GM10248 (cell line): ENCODE measurements at regions not wholly inside any gene's neighbourhood (a gene's known extent, or its start where the extent isn't known, plus 50 kb on each side); places are given as distances from the start of the nearest gene placed in this dataset.

Experiments
- CTCF ChIA-PET: fragments of 300-600 bp; sonication (Branson Sonifier 250); formaldehyde crosslinking; extraction: SDS; loops from one replicate; lab custom pipeline; 2021; ENCODE audit warnings: antibody characterized with exemption; lab: Yijun Ruan, JAX
- POLR2A ChIA-PET: fragments of 350-650 bp; sonication (Branson Sonifier 250); formaldehyde crosslinking; extraction: SDS; loops from one replicate; lab custom pipeline; 2020; ENCODE audit warnings: antibody characterized with exemption; lab: Yijun Ruan, JAX
- DNase-seq: peaks from one replicate; pipeline ENCODE4 v3.0.0; 2012; ENCODE audit errors: extremely low spot score
- TF ChIP-seq, protein P1 (sequence below): IDR thresholded peaks from 2 replicates; pipeline ENCODE4 v1.5.1; 2012; ENCODE audit warnings: mild to moderate bottlenecking, low read depth; ENCODE audit errors: extremely low read depth, missing control alignments, control extremely low read depth

DNA sequence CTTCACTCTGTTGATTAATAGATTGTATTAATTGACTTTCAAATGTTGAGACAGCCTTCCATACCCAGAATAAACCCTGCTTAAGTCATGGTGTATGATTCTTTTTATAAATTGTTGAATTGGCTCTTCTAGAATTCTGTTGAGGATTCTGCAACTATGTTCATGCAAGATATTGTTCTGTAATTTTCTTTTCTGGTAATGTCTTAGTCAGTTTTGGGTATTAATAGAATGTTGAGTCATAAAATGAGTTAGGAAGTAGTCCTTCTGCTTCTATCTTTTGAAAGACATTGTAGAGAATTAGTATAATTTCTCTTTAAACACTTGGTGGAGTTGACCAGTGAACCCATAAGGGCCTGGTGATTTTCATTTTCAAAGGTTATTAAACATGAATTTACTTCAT, 958.9 kb downstream of the LRFN5 start:
- DNase-seq = no peak
- ChIA-PET CTCF (no interaction called here), POLR2A (no interaction called here)
- TF ChIP-seq, protein P1, sequence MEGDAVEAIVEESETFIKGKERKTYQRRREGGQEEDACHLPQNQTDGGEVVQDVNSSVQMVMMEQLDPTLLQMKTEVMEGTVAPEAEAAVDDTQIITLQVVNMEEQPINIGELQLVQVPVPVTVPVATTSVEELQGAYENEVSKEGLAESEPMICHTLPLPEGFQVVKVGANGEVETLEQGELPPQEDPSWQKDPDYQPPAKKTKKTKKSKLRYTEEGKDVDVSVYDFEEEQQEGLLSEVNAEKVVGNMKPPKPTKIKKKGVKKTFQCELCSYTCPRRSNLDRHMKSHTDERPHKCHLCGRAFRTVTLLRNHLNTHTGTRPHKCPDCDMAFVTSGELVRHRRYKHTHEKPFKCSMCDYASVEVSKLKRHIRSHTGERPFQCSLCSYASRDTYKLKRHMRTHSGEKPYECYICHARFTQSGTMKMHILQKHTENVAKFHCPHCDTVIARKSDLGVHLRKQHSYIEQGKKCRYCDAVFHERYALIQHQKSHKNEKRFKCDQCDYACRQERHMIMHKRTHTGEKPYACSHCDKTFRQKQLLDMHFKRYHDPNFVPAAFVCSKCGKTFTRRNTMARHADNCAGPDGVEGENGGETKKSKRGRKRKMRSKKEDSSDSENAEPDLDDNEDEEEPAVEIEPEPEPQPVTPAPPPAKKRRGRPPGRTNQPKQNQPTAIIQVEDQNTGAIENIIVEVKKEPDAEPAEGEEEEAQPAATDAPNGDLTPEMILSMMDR = no peak

- CTCF ChIA-PET = no interaction called here
- POLR2A ChIA-PET = no interaction called here
- TF ChIP-seq, protein P1 = no peak
- DNase-seq = no peak
Observed at GRCh38 chr14:42563313-42563712, 956.6 kb downstream of the LRFN5 start.

- CTCF ChIA-PET = interaction anchor here (1.7 kb wide), 1 partner anchor 11 kb away, joined by 4 read pairs; no protein-coding TSS in a partner anchor
- DNase-seq = no peak
- POLR2A ChIA-PET = no interaction called here
- TF ChIP-seq, protein P1 = no peak
Observed at GRCh38 chr14:42556551-42556950, 949.9 kb downstream of the LRFN5 start.

GRCh38 chr14:42555365-42555764, 948.7 kb downstream of the LRFN5 start:
- DNase-seq = no peak
- CTCF ChIA-PET = interaction anchor here (1.7 kb wide), 1 partner anchor 10 kb away, joined by 4 read pairs; no protein-coding TSS in a partner anchor
- TF ChIP-seq, protein P1 = no peak
- POLR2A ChIA-PET = no interaction called here

DNA sequence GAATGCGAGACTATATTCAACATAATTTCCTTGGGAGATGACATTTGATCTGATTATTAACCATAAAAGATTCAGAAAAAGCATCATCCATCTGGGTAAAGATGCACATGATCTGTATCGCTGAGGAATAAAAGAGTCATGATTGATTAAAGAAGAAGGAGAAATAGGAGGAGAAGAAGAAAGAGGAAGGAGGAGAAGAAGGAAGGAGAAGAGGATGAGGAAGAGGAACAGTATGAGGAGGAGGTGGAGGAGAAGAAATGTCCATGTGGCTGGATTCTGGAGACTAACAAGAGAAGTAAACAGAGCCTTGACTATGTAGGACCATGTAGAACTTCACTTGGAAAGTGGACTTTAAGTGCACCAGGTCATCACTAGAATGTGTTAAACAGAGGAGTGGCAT, 947.4 kb downstream of the LRFN5 start:
- TF ChIP-seq, protein P1 = no peak
- ChIA-PET POLR2A (no interaction called here), CTCF (no interaction called here)
- no peak for DNase-seq

GRCh38 chr14:42550310-42550709, 943.6 kb downstream of the LRFN5 start:
- TF ChIP-seq, protein P1 = no peak
- DNase-seq = no peak
- ChIA-PET POLR2A (no interaction called here), CTCF (no interaction called here)

DNA sequence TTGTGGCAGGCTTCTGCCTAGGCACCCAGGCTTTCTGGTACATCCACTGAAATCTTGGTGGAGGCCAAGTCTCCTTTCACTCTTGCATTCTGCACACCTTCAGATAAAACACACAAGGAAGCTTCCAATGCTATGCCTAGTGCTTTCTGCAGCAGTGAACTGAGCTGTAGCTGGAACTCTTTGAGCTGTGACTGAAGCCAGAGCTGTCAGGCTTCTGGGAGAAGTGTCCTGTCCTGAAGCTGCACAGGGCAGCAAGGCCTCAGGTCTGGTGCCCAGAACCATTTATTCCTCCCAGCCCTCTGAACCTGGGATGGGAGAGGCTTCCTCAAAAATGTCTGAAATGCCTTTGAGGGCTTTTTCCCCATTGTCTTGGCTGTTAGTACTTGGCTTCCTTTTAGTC, 941.7 kb downstream of the LRFN5 start:
- no peak for DNase-seq
- TF ChIP-seq, protein P1 = no peak
- ChIA-PET POLR2A (no interaction called here), CTCF (interaction anchor here (1.3 kb wide), 1 partner anchor 11 kb away, joined by 3 read pairs; no protein-coding TSS in a partner anchor)
